GM12878 (cell line): ENCODE measurements at regions not wholly inside any gene's neighbourhood (a gene's known extent, or its start where the extent isn't known, plus 50 kb on each side); places are given as distances from the start of the nearest gene placed in this dataset. TPM values are rescaled to one million over a fixed set of nuclear protein-coding genes. Genes with fewer than 3 reads are reported as not detected.

Experiments
- small RNA-seq: library from RNA; depleted of rRNA; stranded (forward); fragments of <200 nt; gene quantifications from one replicate; pipeline ENCODE3, GENCODE V24; 2014

Small RNAs in the stretch of these regions (small RNA-seq; reads per million reads assigned to genes)
- gene RNU1-51P (not detected), gene RNU7-192P (not detected)
